ENCODE measurements at regions not wholly inside any gene's neighbourhood (a gene's known extent, or its start where the extent isn't known, plus 50 kb on each side); places are given as distances from the start of the nearest gene placed in this dataset.

DNA sequence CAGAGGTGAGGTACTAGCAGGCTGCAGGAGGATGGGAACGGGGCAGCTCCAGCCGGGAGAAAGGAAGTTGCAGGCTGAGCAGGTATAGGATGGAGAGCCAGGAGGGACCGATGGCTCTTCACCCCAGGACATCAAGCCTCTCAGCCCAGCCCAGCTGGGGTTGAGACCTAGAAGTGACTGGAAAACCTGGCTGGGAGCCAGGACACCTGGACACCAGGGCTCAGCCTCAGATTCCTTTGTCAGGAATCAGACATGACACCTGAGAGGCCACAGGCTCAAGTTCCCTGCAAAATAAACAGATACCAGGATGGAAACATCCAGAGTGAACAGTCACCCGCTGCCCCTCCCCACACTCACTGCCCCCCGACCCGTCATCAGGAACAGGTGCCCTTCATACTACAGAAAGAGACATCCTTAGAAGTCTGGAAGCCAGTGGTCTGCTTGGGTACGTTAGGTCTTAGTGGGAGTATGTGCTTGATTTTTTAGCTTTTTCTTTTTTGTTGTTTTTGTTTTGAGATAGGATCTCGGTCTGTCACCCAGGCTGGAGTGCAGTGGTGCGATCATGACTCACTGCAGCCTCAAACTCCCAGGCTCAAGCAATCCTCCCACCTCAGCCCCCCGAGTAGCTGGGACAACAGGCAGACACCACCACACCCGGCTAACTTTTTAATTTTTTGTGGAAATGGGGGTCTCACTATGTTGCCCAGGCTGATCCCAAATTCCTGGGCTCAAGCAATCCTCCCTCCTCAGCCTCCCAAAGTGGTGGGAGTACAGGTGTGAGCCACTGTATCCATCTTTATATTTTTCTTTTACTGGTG, 74.5 kb upstream of the CALM2 start:
- Histone ChIP-seq H3K36me3 (ENCODE audit: control insufficient read depth, insufficient read depth, low read length) (no peaks in the 10 kb centered on the region), H3K4me3 (ENCODE audit: low read depth, low read length) (no peak overlapping the region), H3K27me3 (ENCODE audit: control insufficient read depth, insufficient read depth, low read length) (no peaks in the 10 kb centered on the region)
- POLR2A ChIA-PET: no interaction called here
- TF ChIP-seq, protein P1, sequence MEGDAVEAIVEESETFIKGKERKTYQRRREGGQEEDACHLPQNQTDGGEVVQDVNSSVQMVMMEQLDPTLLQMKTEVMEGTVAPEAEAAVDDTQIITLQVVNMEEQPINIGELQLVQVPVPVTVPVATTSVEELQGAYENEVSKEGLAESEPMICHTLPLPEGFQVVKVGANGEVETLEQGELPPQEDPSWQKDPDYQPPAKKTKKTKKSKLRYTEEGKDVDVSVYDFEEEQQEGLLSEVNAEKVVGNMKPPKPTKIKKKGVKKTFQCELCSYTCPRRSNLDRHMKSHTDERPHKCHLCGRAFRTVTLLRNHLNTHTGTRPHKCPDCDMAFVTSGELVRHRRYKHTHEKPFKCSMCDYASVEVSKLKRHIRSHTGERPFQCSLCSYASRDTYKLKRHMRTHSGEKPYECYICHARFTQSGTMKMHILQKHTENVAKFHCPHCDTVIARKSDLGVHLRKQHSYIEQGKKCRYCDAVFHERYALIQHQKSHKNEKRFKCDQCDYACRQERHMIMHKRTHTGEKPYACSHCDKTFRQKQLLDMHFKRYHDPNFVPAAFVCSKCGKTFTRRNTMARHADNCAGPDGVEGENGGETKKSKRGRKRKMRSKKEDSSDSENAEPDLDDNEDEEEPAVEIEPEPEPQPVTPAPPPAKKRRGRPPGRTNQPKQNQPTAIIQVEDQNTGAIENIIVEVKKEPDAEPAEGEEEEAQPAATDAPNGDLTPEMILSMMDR (IDR thresholded peaks at IDR 0.05; ENCODE audit: insufficient read depth, low read depth, low read length): no peak
- CTCF ChIA-PET: no interaction called here
- DNase-seq (ENCODE audit: low read depth): no peak

DNA sequence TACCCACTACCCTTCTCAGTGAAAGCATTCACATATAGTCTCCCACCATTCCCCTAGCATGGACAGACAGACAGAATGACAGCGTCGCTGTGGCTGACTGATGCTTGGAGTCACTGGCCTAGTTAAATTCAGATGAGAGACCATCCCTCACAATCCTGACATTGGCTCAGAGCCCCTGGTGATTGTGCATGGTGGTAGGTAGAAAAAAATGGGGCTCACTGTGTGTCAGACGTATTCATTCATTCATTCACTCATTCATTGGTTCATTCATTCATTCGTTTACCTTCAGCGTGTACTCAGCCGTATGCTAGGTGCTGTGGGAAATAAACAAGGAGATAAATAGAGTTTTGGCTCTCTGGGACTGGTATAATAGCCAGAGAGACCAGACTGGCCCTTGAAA, 73.6 kb upstream of the CALM2 start:
- POLR2A ChIA-PET: no interaction called here
- no peak overlapping the region for H3K4me3 ChIP-seq (ENCODE audit: low read depth, low read length)
- H3K36me3 ChIP-seq (ENCODE audit: control insufficient read depth, insufficient read depth, low read length): no peaks in the 10 kb centered on the region
- TF ChIP-seq, protein P1 (IDR thresholded peaks at IDR 0.05; ENCODE audit: insufficient read depth, low read depth, low read length): no peak
- CTCF ChIA-PET: interaction anchor here (1.1 to 1.6 kb wide), 3 partner anchors 10 to 23 kb away, joined by 3 to 4 read pairs (median 4); no protein-coding TSS in a partner anchor
- DNase-seq (ENCODE audit: low read depth): no peak
- H3K27me3 ChIP-seq (ENCODE audit: control insufficient read depth, insufficient read depth, low read length): no peaks in the 10 kb centered on the region; the same call in 1 of the 2 replicates

DNA sequence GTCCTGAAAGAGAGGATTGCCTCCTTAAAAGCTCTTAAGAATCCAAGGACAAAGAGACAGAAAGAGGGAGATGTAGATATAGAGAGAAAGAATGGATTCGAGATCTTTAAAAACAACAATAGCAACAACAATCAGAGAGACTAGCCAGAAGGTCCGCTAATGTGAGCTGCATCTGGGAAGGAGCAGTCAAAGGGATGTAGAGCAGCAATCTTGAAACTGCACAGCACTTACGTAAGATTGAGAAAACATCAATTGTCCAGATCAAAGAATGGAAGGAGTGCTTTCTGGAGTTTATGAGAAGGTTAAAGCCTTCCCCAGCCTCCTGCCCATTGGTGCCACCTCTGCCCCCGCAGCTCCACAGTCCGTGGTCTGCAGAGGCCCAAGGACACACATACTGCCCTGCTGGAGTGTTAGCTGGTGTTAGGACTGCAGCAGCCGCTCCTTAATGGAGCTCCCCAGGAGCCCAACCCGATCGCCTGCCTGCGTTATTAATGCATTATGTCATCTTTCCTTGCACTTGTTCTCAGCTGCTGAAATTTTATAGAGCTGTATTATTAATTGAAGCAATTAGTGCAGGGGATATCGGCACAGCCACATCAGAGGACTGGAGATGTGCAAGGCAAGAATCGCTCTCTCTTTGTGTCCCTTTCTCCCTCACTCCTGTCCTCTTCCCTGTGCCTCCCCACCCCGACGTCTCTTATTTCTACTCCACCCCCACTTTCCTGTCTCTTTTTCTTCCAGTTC, 73.0 kb upstream of the CALM2 start:
- DNase-seq (ENCODE audit: low read depth): no peak
- Histone ChIP-seq H3K36me3 (ENCODE audit: control insufficient read depth, insufficient read depth, low read length) (no peaks in the 10 kb centered on the region), H3K27me3 (ENCODE audit: control insufficient read depth, insufficient read depth, low read length) (no peaks in the 10 kb centered on the region; the same call in 1 of the 2 replicates), H3K4me3 (ENCODE audit: low read depth, low read length) (no peak overlapping the region)
- TF ChIP-seq, protein P1 (IDR thresholded peaks at IDR 0.05; ENCODE audit: insufficient read depth, low read depth, low read length): no peak
- POLR2A ChIA-PET: no interaction called here
- CTCF ChIA-PET: interaction anchor here (0.7 to 1.6 kb wide), 4 partner anchors 10 to 313 kb away, joined by 3 to 4 read pairs (median 4); no protein-coding TSS in a partner anchor

DNA sequence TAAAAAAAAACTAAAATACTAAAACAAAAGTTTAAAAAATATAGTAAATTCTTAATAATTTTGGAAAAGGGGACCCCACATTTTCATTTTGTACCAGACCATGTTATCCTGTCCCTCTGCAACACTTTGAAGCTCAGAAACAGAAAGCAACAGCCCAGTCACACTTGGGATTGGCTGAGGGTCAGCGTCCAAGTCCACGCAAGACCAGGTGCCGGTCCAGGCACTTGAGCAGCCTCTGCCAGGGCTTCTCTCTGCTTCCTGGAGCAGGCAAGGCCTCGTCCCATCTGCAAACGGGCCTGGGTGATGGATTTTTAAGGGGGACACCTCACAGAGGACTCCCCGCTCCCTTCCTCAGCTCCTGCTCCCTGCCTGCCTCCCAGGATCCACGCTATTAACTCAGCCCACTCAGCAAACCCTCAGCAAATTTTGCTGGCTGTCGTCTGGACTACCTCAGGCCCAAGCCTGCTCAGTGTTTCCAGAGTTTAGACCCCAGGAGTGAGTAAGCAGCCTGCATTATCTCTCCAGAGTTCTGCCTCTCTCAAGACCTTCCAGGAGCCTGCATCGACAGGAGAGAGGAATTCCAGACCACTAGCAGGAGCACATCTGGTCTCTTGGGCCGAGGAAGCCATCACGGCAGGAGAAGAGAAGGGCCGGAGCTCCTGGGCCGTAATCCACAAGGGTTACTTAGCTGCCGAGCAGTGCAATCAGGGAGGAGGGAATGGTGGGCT, 67.4 kb upstream of the CALM2 start:
- H3K4me3 ChIP-seq (ENCODE audit: low read depth, low read length): no peak overlapping the region
- no peaks in the 10 kb centered on the region for H3K36me3 ChIP-seq (ENCODE audit: control insufficient read depth, insufficient read depth, low read length)
- TF ChIP-seq, protein P1 (IDR thresholded peaks at IDR 0.05; ENCODE audit: insufficient read depth, low read depth, low read length): no peak
- DNase-seq (ENCODE audit: low read depth): no peak
- H3K27me3 ChIP-seq (ENCODE audit: control insufficient read depth, insufficient read depth, low read length): peaks cover 4% of the 10 kb centered on the region
- ChIA-PET POLR2A (no interaction called here), CTCF (no interaction called here)

DNA sequence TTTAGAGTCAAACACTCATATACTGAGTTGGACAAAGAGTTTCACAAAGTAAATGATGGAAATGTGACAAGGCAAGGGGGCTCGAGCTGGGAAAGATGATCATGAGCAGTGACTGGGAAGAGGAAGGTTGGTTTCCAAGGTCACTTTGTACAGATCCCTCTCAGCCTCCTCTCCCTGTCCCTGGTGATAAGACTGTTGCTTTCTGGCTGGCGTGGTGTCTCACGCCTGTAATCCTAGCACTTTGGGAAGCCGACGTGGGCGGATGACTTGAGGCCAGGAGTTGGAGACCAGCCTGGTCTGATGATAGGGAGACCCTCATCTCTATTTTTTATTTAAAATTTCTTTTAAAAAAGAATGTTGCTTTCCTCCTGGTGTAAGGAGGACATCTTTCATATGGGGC, 65.4 kb upstream of the CALM2 start:
- Histone ChIP-seq H3K36me3 (ENCODE audit: control insufficient read depth, insufficient read depth, low read length) (no peaks in the 10 kb centered on the region), H3K27me3 (ENCODE audit: control insufficient read depth, insufficient read depth, low read length) (peaks cover 4% of the 10 kb centered on the region), H3K4me3 (ENCODE audit: low read depth, low read length) (no peak overlapping the region)
- POLR2A ChIA-PET: no interaction called here
- TF ChIP-seq, protein P1 (IDR thresholded peaks at IDR 0.05; ENCODE audit: insufficient read depth, low read depth, low read length): no peak
- CTCF ChIA-PET: no interaction called here
- DNase-seq (ENCODE audit: low read depth): no peak

All from BJ (cell line).